SK-N-SH treated with all-trans-retinoic acid at 6 μM for 48 hours (cell line): ENCODE measurements at regions not wholly inside any gene's neighbourhood (a gene's known extent, or its start where the extent isn't known, plus 50 kb on each side); places are given as distances from the start of the nearest gene placed in this dataset.

Source experiments
- ARNTL ChIP-seq: fragments of 450-650 bp; formaldehyde crosslinking; IDR thresholded peaks from 2 replicates; pipeline ENCODE4 v1.5.0; 2020; ENCODE audit warnings: low read depth, mild to moderate bottlenecking, moderate library complexity, borderline replicate concordance
- CSRNP3 ChIP-seq: fragments of 250-450 bp; sonication (Bioruptor Pico); IDR thresholded peaks from 2 replicates; pipeline ENCODE4 v1.5.1; 2021; ENCODE audit warnings: mild to moderate bottlenecking, moderate library complexity
- ESRRG ChIP-seq: fragments of 250-450 bp; sonication (Bioruptor Pico); IDR thresholded peaks from 2 replicates; pipeline ENCODE4 v1.6.1; 2021; ENCODE audit warnings: mild to moderate bottlenecking
- GLIS3 ChIP-seq: fragments of 250-450 bp; sonication (Bioruptor Pico); IDR thresholded peaks from 2 replicates; pipeline ENCODE4 v1.5.0; 2020; ENCODE audit warnings: mild to moderate bottlenecking, moderate library complexity

- TF ChIP-seq GLIS3 (CRISPR knock-in tag) (no peak), ARNTL (CRISPR knock-in tag) (no peak), CSRNP3 (CRISPR knock-in tag) (no peak), ESRRG (CRISPR knock-in tag) (no peak)
These were observed 114.7 kb upstream of the TNP1 start for GRCh38 chr2:216974321-216975302.
